ENCODE measurements at regions not wholly inside any gene's neighbourhood (a gene's known extent, or its start where the extent isn't known, plus 50 kb on each side); places are given as distances from the start of the nearest gene placed in this dataset.
"Not testable (repeated sequence)": the region's sequence is repeated elsewhere in the genome, so short reads cannot be mapped to it uniquely, and the experiment has no call there.

- no peak overlapping the region for H3K4me3 ChIP-seq (ENCODE audit: low read length)
Observed at GRCh38 chrX:65588795-65589194, 54.2 kb upstream of the LAS1L start.

GRCh38 chrX:65587616-65588526 is 53.3 kb upstream of the LAS1L start:
- TF ChIP-seq CTCF (conservative IDR thresholded peaks at IDR 0.05; ENCODE audit: low read depth, low read length), result no peak
- H3K4me3 ChIP-seq (ENCODE audit: low read length), result no peak overlapping the region
- no peak for DNase-seq (ENCODE audit: low read depth)

More at GRCh38 chrX:65588795-65589194, 54.2 kb upstream of the LAS1L start:
- TF ChIP-seq CTCF (conservative IDR thresholded peaks at IDR 0.05; ENCODE audit: low read depth, low read length), result no peak
- DNase-seq (ENCODE audit: low read depth), result no peak

GRCh38 chrX:65586491-65586890 is 51.9 kb upstream of the LAS1L start:
- no peak for DNase-seq (ENCODE audit: low read depth)
- no peak overlapping the region for H3K4me3 ChIP-seq (ENCODE audit: low read length)
- TF ChIP-seq CTCF (conservative IDR thresholded peaks at IDR 0.05; ENCODE audit: low read depth, low read length), result no peak

- not testable (repeated sequence) for DNase-seq (ENCODE audit: low read depth); H3K4me3 ChIP-seq (ENCODE audit: low read length)
Observed at GRCh38 chrX:65585226-65585625, 50.6 kb upstream of the LAS1L start.
